Astrocyte (in vitro differentiated cells and primary cell): ENCODE measurements at regions not wholly inside any gene's neighbourhood (a gene's known extent, or its start where the extent isn't known, plus 50 kb on each side); places are given as distances from the start of the nearest gene placed in this dataset.

Experiments
- DNase-seq: peaks from one replicate; pipeline ENCODE4 v3.0.0-alpha.2; 2010; ENCODE audit warnings: low read depth
- FAIRE-seq: peaks from 2 replicates; lab custom pipeline; 2011; peaks lifted over from hg19 to GRCh38; lab: Jason Lieb, UNC
- H2AFZ ChIP-seq: 2 replicates; pipeline ENCODE4 v1.6.0; 2012; ENCODE audit warnings: low read depth, low read length, inconsistent platforms
- H3K27ac ChIP-seq: 2 replicates; pipeline ENCODE4 v1.5.1; 2011; ENCODE audit warnings: low read depth, low read length, inconsistent platforms
- H3K27me3 ChIP-seq: 2 replicates; pipeline ENCODE4 v1.6.0; 2011; ENCODE audit warnings: low read length, inconsistent platforms; ENCODE audit not compliant: insufficient read depth
- H3K36me3 ChIP-seq: 2 replicates; pipeline ENCODE4 v1.5.1; 2011; ENCODE audit warnings: low read length, inconsistent platforms; ENCODE audit not compliant: insufficient read depth
- H3K4me1 ChIP-seq: 2 replicates; pipeline ENCODE4 v1.5.1; 2011; ENCODE audit warnings: low read length, inconsistent platforms; ENCODE audit not compliant: insufficient read depth
- H3K4me2 ChIP-seq: 2 replicates; pipeline ENCODE4 v1.6.0; 2012; ENCODE audit warnings: low read length, inconsistent platforms
- H3K4me3 ChIP-seq: 2 replicates; pipeline ENCODE4 v1.5.1; 2011; ENCODE audit warnings: low read depth, mild to moderate bottlenecking, low read length, inconsistent platforms; ENCODE audit not compliant: insufficient read depth
- H3K79me2 ChIP-seq: 2 replicates; pipeline ENCODE4 v1.6.0; 2012; ENCODE audit warnings: mild to moderate bottlenecking, low read length, inconsistent platforms; ENCODE audit not compliant: insufficient read depth
- H3K9ac ChIP-seq: 2 replicates; pipeline ENCODE4 v1.6.0; 2012; ENCODE audit warnings: mild to moderate bottlenecking, low read length, inconsistent platforms
- H3K9me3 ChIP-seq: 2 replicates; pipeline ENCODE4 v1.5.1; 2012; ENCODE audit warnings: low read depth, mild to moderate bottlenecking, low read length, inconsistent platforms; ENCODE audit not compliant: insufficient read depth
- H4K20me1 ChIP-seq: 2 replicates; pipeline ENCODE4 v1.6.0; 2012; ENCODE audit warnings: low read length, inconsistent platforms; ENCODE audit not compliant: insufficient read depth
- H3K27ac Mint-ChIP-seq: one replicate; pipeline ENCODE4 v1.8.0; 2021; ENCODE audit warnings: mild to moderate bottlenecking, mixed read lengths; ENCODE audit not compliant: unreplicated experiment
- H3K27me3 Mint-ChIP-seq: one replicate; pipeline ENCODE4 v1.8.0; 2021; ENCODE audit warnings: low read depth, mixed read lengths; ENCODE audit not compliant: unreplicated experiment
- H3K36me3 Mint-ChIP-seq: one replicate; pipeline ENCODE4 v1.8.0; 2021; ENCODE audit warnings: low read depth, mixed read lengths; ENCODE audit not compliant: unreplicated experiment
- H3K4me1 Mint-ChIP-seq: one replicate; pipeline ENCODE4 v1.8.0; 2021; ENCODE audit warnings: low read depth, mixed read lengths; ENCODE audit not compliant: unreplicated experiment
- H3K4me3 Mint-ChIP-seq: one replicate; pipeline ENCODE4 v1.8.0; 2021; ENCODE audit warnings: mild to moderate bottlenecking, moderate library complexity, mixed read lengths; ENCODE audit not compliant: unreplicated experiment
- H3K9me3 Mint-ChIP-seq: one replicate; pipeline ENCODE4 v1.8.0; 2021; ENCODE audit warnings: mild to moderate bottlenecking, mixed read lengths; ENCODE audit not compliant: unreplicated experiment
- EZH2 ChIP-seq: IDR thresholded peaks from 2 replicates; pipeline ENCODE4 v1.6.1; 2012; ENCODE audit warnings: mild to moderate bottlenecking, low read length, inconsistent platforms; ENCODE audit not compliant: insufficient read depth
- TF ChIP-seq, protein P1 (sequence below): IDR thresholded peaks from 2 replicates; pipeline ENCODE4 v1.5.1; 2011; ENCODE audit warnings: low read depth, mild to moderate bottlenecking, inconsistent platforms, low read length, moderate library complexity; ENCODE audit not compliant: insufficient read depth

DNA sequence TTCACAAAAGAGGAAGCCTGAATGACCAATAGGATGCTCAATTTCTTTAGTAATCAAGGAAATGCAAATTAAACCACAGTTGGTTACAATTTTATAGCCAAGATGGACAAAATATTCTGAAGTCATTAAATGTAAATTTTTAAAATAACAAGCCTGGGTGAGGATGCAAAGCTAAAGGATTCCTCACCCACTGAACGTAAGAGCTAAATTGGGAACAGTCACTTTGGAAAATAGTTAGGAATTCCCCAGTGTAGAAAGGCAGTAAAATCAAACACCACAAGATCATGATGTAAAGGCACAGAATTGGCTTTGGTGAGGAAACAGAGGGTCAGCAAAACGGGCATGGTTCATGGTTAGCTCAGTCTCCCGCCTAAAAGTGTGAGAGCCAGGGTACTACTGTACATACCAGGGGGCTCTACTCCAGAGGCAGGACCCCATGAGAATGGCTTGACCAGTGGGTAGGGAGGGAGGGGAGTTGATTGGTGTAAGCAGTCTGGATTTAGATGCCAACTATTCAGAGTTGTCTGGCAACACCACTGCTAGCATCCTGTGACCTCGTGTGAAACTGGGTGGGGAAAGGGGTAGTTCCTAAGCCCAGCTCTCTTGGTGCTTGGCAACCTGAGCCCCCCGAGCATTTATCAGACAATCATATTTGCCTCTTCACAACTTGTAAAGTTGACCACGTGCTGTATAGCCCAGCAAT is 213.4 kb upstream of the EGLN3 start:
- no peak overlapping the region for H3K9ac ChIP-seq
- no peak overlapping the region for H3K4me2 ChIP-seq
- Mint-ChIP-seq H3K4me3 (no peak overlapping the region), H3K9me3 (no peaks in the 10 kb centered on the region), H3K27ac (no peak overlapping the region), H3K27me3 (peaks cover 9% of the 10 kb centered on the region), H3K4me1 (peaks cover 4% of the 10 kb centered on the region), H3K36me3 (peaks cover 2% of the 10 kb centered on the region)
- no peak overlapping the region for H3K4me3 ChIP-seq
- H3K27ac ChIP-seq: no peak overlapping the region
- H3K79me2 ChIP-seq: no peaks in the 10 kb centered on the region
- TF ChIP-seq, protein P1, sequence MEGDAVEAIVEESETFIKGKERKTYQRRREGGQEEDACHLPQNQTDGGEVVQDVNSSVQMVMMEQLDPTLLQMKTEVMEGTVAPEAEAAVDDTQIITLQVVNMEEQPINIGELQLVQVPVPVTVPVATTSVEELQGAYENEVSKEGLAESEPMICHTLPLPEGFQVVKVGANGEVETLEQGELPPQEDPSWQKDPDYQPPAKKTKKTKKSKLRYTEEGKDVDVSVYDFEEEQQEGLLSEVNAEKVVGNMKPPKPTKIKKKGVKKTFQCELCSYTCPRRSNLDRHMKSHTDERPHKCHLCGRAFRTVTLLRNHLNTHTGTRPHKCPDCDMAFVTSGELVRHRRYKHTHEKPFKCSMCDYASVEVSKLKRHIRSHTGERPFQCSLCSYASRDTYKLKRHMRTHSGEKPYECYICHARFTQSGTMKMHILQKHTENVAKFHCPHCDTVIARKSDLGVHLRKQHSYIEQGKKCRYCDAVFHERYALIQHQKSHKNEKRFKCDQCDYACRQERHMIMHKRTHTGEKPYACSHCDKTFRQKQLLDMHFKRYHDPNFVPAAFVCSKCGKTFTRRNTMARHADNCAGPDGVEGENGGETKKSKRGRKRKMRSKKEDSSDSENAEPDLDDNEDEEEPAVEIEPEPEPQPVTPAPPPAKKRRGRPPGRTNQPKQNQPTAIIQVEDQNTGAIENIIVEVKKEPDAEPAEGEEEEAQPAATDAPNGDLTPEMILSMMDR: no peak
- TF ChIP-seq EZH2: no peak
- H3K36me3 ChIP-seq: no peaks in the 10 kb centered on the region
- H3K9me3 ChIP-seq: peaks cover 2% of the 10 kb centered on the region
- H3K27me3 ChIP-seq: peaks cover 10% of the 10 kb centered on the region
- H2AFZ ChIP-seq: peak overlapping the region; percentile 2
- DNase-seq (no peak), FAIRE-seq (no peak)
- H4K20me1 ChIP-seq: no peaks in the 10 kb centered on the region
- no peaks in the 10 kb centered on the region for H3K4me1 ChIP-seq

DNA sequence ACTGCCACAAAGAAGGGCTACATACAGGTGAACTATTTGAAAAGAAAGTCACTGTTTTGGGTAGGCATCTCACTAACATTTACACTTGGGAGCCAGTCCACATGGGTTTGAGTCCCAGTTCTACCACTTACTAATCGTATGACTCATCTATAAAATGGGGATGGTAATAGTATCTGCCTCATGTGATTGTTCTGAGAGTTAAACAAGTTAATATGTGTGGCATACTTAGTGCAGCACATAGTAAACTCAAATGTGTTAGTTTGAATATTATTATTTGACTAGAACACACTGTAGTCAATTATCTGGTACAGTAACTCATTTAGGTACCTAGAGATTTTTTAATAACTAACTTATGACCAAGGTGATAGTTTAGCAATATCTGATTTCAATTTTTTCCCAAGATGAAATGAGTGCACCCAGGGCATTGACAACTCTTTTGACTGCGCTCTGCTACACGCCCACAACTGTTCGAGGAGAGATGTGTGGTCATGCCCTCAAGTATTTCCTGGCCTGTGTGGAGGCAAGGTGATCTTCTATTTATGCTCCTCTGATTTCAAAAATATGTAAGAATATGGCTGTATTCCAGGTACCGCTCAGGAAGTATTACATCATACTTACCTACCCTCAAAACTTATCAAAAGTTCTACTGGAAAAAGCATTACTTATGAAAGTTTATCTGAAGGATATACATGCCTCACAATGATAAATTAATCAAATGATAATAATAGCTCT is 210.6 kb upstream of the EGLN3 start:
- FAIRE-seq (no peak), DNase-seq (peak; percentile 12)
- no peak overlapping the region for H3K4me3 Mint-ChIP-seq
- H3K36me3 Mint-ChIP-seq: peaks cover 2% of the 10 kb centered on the region
- no peaks in the 10 kb centered on the region for H3K4me1 ChIP-seq
- no peak overlapping the region for H3K4me2 ChIP-seq
- no peaks in the 10 kb centered on the region for H3K79me2 ChIP-seq
- no peaks in the 10 kb centered on the region for H3K9me3 Mint-ChIP-seq
- no peaks in the 10 kb centered on the region for H4K20me1 ChIP-seq
- no peak overlapping the region for H2AFZ ChIP-seq
- no peak overlapping the region for H3K27ac Mint-ChIP-seq
- H3K27me3 ChIP-seq: peaks cover 1% of the 10 kb centered on the region
- no peak overlapping the region for H3K9ac ChIP-seq
- peaks cover 4% of the 10 kb centered on the region for H3K4me1 Mint-ChIP-seq
- no peak overlapping the region for H3K4me3 ChIP-seq
- H3K27ac ChIP-seq: no peak overlapping the region
- peaks cover 2% of the 10 kb centered on the region for H3K9me3 ChIP-seq
- H3K36me3 ChIP-seq: no peaks in the 10 kb centered on the region
- H3K27me3 Mint-ChIP-seq: peaks cover 3% of the 10 kb centered on the region
- TF ChIP-seq EZH2: no peak
- TF ChIP-seq, protein P1: no peak

DNA sequence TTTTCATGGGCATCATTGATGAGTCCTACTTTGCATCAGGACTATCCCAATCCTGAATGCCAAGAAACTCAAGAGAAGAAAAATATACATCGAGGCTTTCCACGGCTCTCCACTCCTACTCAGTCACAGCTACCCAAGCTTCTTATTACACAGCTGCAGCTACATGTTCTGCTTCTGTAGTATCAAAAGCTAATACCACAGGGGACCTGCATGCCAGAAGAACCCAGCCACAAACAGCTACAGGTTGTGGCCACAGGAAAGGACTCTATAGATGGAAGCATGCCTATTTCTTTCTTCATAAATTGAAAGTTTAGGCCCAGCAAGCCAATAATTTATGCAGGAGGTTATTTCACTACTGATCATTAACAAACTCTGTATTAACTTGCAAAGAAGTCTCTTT is 209.7 kb upstream of the EGLN3 start:
- Mint-ChIP-seq H3K4me1 (peaks cover 4% of the 10 kb centered on the region), H3K27ac (no peak overlapping the region), H3K4me3 (no peak overlapping the region), H3K27me3 (no peaks in the 10 kb centered on the region), H3K36me3 (no peaks in the 10 kb centered on the region), H3K9me3 (no peaks in the 10 kb centered on the region)
- no peak overlapping the region for H2AFZ ChIP-seq
- TF ChIP-seq, protein P1: no peak
- TF ChIP-seq EZH2: no peak
- H3K27me3 ChIP-seq: no peaks in the 10 kb centered on the region
- no peak for FAIRE-seq
- H3K4me2 ChIP-seq: no peak overlapping the region
- no peaks in the 10 kb centered on the region for H4K20me1 ChIP-seq
- no peak overlapping the region for H3K4me3 ChIP-seq
- no peak overlapping the region for H3K27ac ChIP-seq
- H3K9me3 ChIP-seq: peaks cover 2% of the 10 kb centered on the region
- DNase-seq: no peak
- no peaks in the 10 kb centered on the region for H3K79me2 ChIP-seq
- H3K4me1 ChIP-seq: no peaks in the 10 kb centered on the region
- H3K36me3 ChIP-seq: no peaks in the 10 kb centered on the region
- no peak overlapping the region for H3K9ac ChIP-seq
